Fibroblast of villous mesenchyme (primary cell): ENCODE measurements at regions not wholly inside any gene's neighbourhood (a gene's known extent, or its start where the extent isn't known, plus 50 kb on each side); places are given as distances from the start of the nearest gene placed in this dataset.

Experiments
- DNase-seq: peaks from one replicate; pipeline ENCODE4 v3.0.0-alpha.2; 2010; ENCODE audit warnings: low read depth
- H3K4me3 ChIP-seq: 2 replicates; pipeline ENCODE4 v1.5.1; 2011; ENCODE audit warnings: low read depth, mild to moderate bottlenecking, low read length
- TF ChIP-seq, protein P1 (sequence below): IDR thresholded peaks from 2 replicates; pipeline ENCODE4 v1.5.1; 2012; ENCODE audit warnings: low read depth, mild to moderate bottlenecking, low read length; ENCODE audit not compliant: insufficient read depth

DNA sequence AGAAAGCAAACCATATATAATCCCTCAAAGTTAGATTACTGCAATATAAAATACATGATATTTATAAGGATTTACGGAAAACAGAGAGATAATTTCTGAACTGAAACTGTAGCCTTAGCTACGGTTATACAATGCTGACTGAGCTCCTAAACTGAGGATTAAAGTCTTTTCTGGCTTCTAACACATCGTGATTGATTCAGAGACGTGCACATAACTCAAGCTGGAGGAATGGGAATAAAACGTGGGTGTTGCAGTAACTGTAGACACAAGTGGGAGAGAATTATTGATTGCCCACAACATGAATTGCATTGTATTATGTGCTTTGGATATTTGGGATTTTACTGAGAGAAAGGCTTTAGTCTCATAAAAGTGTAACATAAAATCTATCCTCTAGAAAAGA is 418.0 kb upstream of the OPRM1 start:
- H3K4me3 ChIP-seq: no peak overlapping the region
- TF ChIP-seq, protein P1, sequence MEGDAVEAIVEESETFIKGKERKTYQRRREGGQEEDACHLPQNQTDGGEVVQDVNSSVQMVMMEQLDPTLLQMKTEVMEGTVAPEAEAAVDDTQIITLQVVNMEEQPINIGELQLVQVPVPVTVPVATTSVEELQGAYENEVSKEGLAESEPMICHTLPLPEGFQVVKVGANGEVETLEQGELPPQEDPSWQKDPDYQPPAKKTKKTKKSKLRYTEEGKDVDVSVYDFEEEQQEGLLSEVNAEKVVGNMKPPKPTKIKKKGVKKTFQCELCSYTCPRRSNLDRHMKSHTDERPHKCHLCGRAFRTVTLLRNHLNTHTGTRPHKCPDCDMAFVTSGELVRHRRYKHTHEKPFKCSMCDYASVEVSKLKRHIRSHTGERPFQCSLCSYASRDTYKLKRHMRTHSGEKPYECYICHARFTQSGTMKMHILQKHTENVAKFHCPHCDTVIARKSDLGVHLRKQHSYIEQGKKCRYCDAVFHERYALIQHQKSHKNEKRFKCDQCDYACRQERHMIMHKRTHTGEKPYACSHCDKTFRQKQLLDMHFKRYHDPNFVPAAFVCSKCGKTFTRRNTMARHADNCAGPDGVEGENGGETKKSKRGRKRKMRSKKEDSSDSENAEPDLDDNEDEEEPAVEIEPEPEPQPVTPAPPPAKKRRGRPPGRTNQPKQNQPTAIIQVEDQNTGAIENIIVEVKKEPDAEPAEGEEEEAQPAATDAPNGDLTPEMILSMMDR: no peak
- DNase-seq: no peak

GRCh38 chr6:153618371-153619322 is 420.4 kb upstream of the OPRM1 start:
- no peak overlapping the region for H3K4me3 ChIP-seq
- TF ChIP-seq, protein P1: no peak
- DNase-seq: no peak

GRCh38 chr6:153616506-153616905 is 422.5 kb upstream of the OPRM1 start:
- no peak overlapping the region for H3K4me3 ChIP-seq
- DNase-seq: no peak
- TF ChIP-seq, protein P1: no peak

- TF ChIP-seq, protein P1: no peak
- DNase-seq: no peak
Measured at GRCh38 chr6:153613719-153614455, 425.2 kb upstream of the OPRM1 start.

GRCh38 chr6:153602401-153602800 is 436.6 kb upstream of the OPRM1 start:
- TF ChIP-seq, protein P1: no peak
- DNase-seq: no peak

More at GRCh38 chr6:153613719-153614455, 425.2 kb upstream of the OPRM1 start:
- no peak overlapping the region for H3K4me3 ChIP-seq

GRCh38 chr6:153599901-153600300 is 439.1 kb upstream of the OPRM1 start:
- TF ChIP-seq, protein P1: no peak
- DNase-seq: no peak
- no peak overlapping the region for H3K4me3 ChIP-seq

More at GRCh38 chr6:153602401-153602800, 436.6 kb upstream of the OPRM1 start:
- H3K4me3 ChIP-seq: no peak overlapping the region
